Keratinocyte (primary cell): ENCODE measurements at regions not wholly inside any gene's neighbourhood (a gene's known extent, or its start where the extent isn't known, plus 50 kb on each side); places are given as distances from the start of the nearest gene placed in this dataset.

Experiments used
- DNase-seq: peaks from one replicate; pipeline ENCODE4 v3.0.0-alpha.2; 2011; ENCODE audit warnings: low read depth, missing footprints, low spot score
- FAIRE-seq: peaks from 2 replicates; lab custom pipeline; 2011; peaks lifted over from hg19 to GRCh38; lab: Jason Lieb, UNC
- H2AFZ ChIP-seq: 2 replicates; pipeline ENCODE4 v1.6.0; 2012; ENCODE audit warnings: low read length, control low read depth, inconsistent platforms; ENCODE audit not compliant: control insufficient read depth
- H3K27ac ChIP-seq: 2 replicates; pipeline ENCODE4 v1.5.1; 2011; ENCODE audit warnings: low read length; ENCODE audit not compliant: control insufficient read depth, insufficient read depth
- H3K27me3 ChIP-seq: 3 replicates; pipeline ENCODE4 v1.6.0; 2011; ENCODE audit warnings: low read length; ENCODE audit not compliant: control insufficient read depth, insufficient read depth; ENCODE audit errors: extremely low read depth
- H3K36me3 ChIP-seq, 2 experiments: 2 replicates in 1 of 2; 3 replicates in 1 of 2; pipeline ENCODE4 v1.5.1; 2011; ENCODE audit warnings: low read length in 2 of 2, mild to moderate bottlenecking in 1 of 2; ENCODE audit not compliant: control insufficient read depth in 2 of 2, insufficient read depth in 2 of 2; ENCODE audit errors: extremely low read depth in 1 of 2
- H3K4me1 ChIP-seq: 3 replicates; pipeline ENCODE4 v1.5.1; 2011; ENCODE audit warnings: low read length; ENCODE audit not compliant: control insufficient read depth, insufficient read depth; ENCODE audit errors: extremely low read depth
- H3K4me2 ChIP-seq: 3 replicates; pipeline ENCODE4 v1.6.0; 2011; ENCODE audit warnings: low read depth, low read length; ENCODE audit not compliant: control insufficient read depth, insufficient read depth; ENCODE audit errors: extremely low read depth
- H3K4me3 ChIP-seq, 3 experiments: fragments of 200-600 bp in 1 of 3; sonication (generic) in 1 of 3; 2 replicates in 2 of 3; 3 replicates in 1 of 3; pipeline ENCODE4 v1.5.1; 2011 to 2016; ENCODE audit warnings: low read length in 3 of 3, mild to moderate bottlenecking in 3 of 3, control low read depth in 2 of 3, inconsistent platforms in 1 of 3, low read depth in 1 of 3, mixed read lengths in 1 of 3, mixed run types in 1 of 3, moderate library complexity in 1 of 3; ENCODE audit not compliant: control insufficient read depth in 2 of 3, insufficient read depth in 2 of 3; ENCODE audit errors: extremely low read depth in 1 of 3
- H3K79me2 ChIP-seq: 2 replicates; pipeline ENCODE4 v1.6.0; 2012; ENCODE audit warnings: low read length; ENCODE audit not compliant: control insufficient read depth, insufficient read depth
- H3K9ac ChIP-seq: 3 replicates; pipeline ENCODE4 v1.6.0; 2011; ENCODE audit warnings: low read length; ENCODE audit not compliant: control insufficient read depth, insufficient read depth; ENCODE audit errors: extremely low read depth
- H3K9me1 ChIP-seq: 3 replicates; pipeline ENCODE4 v1.6.0; 2011; ENCODE audit warnings: low read length; ENCODE audit not compliant: control insufficient read depth, insufficient read depth; ENCODE audit errors: extremely low read depth
- H3K9me3 ChIP-seq: 2 replicates; pipeline ENCODE4 v1.5.1; 2012; ENCODE audit warnings: low read depth, low read length; ENCODE audit not compliant: control insufficient read depth
- H4K20me1 ChIP-seq: 3 replicates; pipeline ENCODE4 v1.6.0; 2011; ENCODE audit warnings: low read length; ENCODE audit not compliant: control insufficient read depth, insufficient read depth; ENCODE audit errors: extremely low read depth
- EZH2 ChIP-seq: IDR thresholded peaks from one replicate; pipeline ENCODE4 v1.6.1; 2012; ENCODE audit warnings: inconsistent platforms, mild to moderate bottlenecking, low read length, moderate library complexity
- dilution Hi-C: fragments of 300-500 bp; cut with MboI; formaldehyde crosslinking; loops from one replicate; pipeline ENCODE4 v1.7.0; 2020; ENCODE audit warnings: low sequenced_read_pairs; ENCODE audit not compliant: extremely low pct_ligation_motif_present
- TF ChIP-seq, protein P1 (sequence below), 3 experiments: IDR thresholded peaks in 1 of 3; conservative IDR thresholded peaks in 1 of 3; optimal IDR thresholded peaks in 1 of 3; 2 replicates in 2 of 3; 3 replicates in 1 of 3; pipeline versions ENCODE3 to v1.5.1; 2011; ENCODE audit warnings: low read length in 3 of 3, mild to moderate bottlenecking in 3 of 3, moderate library complexity in 2 of 3, control low read depth in 1 of 3, inconsistent platforms in 1 of 3; ENCODE audit not compliant: insufficient read depth in 2 of 3; ENCODE audit errors: extremely low read depth in 1 of 3

- Histone ChIP-seq H3K27ac (peak overlapping the region; percentile 36), H3K36me3 (no peaks in the 10 kb centered on the region), H2AFZ (peak overlapping the region; percentile 64), H3K4me3 (no peak overlapping the region), H3K9ac (peak overlapping the region; percentile 51), H3K79me2 (no peaks in the 10 kb centered on the region), H3K9me1 (no peaks in the 10 kb centered on the region), H3K4me1 (peaks cover 18% of the 10 kb centered on the region), H3K27me3 (no peaks in the 10 kb centered on the region), H3K4me2 (peak overlapping the region; percentile 11), H4K20me1 (no peaks in the 10 kb centered on the region), H3K9me3 (no peaks in the 10 kb centered on the region)
- TF ChIP-seq EZH2 = no peak
- TF ChIP-seq, protein P1, sequence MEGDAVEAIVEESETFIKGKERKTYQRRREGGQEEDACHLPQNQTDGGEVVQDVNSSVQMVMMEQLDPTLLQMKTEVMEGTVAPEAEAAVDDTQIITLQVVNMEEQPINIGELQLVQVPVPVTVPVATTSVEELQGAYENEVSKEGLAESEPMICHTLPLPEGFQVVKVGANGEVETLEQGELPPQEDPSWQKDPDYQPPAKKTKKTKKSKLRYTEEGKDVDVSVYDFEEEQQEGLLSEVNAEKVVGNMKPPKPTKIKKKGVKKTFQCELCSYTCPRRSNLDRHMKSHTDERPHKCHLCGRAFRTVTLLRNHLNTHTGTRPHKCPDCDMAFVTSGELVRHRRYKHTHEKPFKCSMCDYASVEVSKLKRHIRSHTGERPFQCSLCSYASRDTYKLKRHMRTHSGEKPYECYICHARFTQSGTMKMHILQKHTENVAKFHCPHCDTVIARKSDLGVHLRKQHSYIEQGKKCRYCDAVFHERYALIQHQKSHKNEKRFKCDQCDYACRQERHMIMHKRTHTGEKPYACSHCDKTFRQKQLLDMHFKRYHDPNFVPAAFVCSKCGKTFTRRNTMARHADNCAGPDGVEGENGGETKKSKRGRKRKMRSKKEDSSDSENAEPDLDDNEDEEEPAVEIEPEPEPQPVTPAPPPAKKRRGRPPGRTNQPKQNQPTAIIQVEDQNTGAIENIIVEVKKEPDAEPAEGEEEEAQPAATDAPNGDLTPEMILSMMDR (optimal IDR thresholded peaks at IDR 0.05 in 1 of 3, IDR thresholded peaks at IDR 0.05 in 1 of 3, conservative IDR thresholded peaks at IDR 0.05 in 1 of 3; ENCODE audit: extremely low read depth in 1 of 3, insufficient read depth in 2 of 3, low read length in 3 of 3) = no peak
- dilution Hi-C loops = no loop called here
- FAIRE-seq = peak; percentile 65
- DNase-seq = peak; percentile 84
Measured at GRCh38 chr21:43300496-43301408, 126.2 kb downstream of the SIK1 start.

DNA sequence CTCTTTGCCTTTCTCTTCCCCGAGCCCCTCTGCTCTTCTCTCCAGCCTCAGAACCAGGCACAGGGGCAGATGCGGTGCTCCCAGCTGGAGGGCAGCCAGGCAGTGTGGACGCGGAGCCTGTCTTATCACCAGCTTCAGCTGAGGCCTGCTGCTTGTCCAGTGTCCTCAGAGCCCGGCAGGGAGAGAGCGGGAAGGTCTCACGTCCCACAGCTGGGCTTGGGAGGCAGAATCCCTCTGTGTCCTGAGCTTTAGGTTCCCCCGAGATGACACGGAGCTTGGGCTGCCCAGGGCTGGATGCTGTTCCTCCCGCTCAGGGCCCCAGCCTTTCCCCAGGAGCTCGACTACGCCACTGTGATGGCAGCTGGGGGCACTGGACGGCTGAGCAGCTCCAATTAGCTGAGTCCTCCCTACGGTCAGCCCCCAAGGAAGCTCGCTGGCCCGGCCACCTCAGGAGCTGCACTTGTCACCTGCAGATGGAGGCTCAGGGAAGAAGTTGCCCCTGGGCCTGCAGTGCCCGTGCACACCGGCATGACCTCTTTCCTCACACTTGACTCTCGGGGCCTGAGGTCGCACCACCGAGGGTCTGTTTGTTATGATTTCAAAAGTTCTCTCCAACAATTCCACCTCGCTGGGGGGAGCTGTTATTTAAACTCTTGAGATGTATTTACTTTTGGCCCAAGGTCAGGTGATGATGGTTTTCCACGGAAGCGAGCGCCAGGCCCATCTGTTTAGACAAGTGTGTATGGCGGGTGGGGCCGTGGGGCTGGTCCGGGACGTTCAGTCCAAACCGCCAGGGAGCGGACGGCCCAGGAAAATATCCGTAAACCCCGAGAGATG, 127.3 kb downstream of the SIK1 start:
- no peak overlapping the region for H2AFZ ChIP-seq
- TF ChIP-seq, protein P1 (optimal IDR thresholded peaks at IDR 0.05 in 1 of 3, IDR thresholded peaks at IDR 0.05 in 1 of 3, conservative IDR thresholded peaks at IDR 0.05 in 1 of 3; ENCODE audit: extremely low read depth in 1 of 3, insufficient read depth in 2 of 3, low read length in 3 of 3) = no peak
- TF ChIP-seq EZH2 = no peak
- no peak for DNase-seq
- no peaks in the 10 kb centered on the region for H3K79me2 ChIP-seq
- H3K9ac ChIP-seq = no peak overlapping the region
- no peak overlapping the region for H3K4me2 ChIP-seq
- no peaks in the 10 kb centered on the region for H3K36me3 ChIP-seq
- no peaks in the 10 kb centered on the region for H3K9me1 ChIP-seq
- FAIRE-seq = no peak
- no peak overlapping the region for H3K4me3 ChIP-seq
- dilution Hi-C loops = no loop called here
- H3K9me3 ChIP-seq = peaks cover 1% of the 10 kb centered on the region
- H4K20me1 ChIP-seq = no peaks in the 10 kb centered on the region
- no peak overlapping the region for H3K27ac ChIP-seq
- peaks cover 2% of the 10 kb centered on the region for H3K27me3 ChIP-seq
- H3K4me1 ChIP-seq = peaks cover 18% of the 10 kb centered on the region
